ENCODE measurements at regions not wholly inside any gene's neighbourhood (a gene's known extent, or its start where the extent isn't known, plus 50 kb on each side); places are given as distances from the start of the nearest gene placed in this dataset.

GRCh38 chr12:75704208-75704607 lies 192.8 kb upstream of the KRR1 start:
- TF ChIP-seq POLR2AphosphoS5 (IDR thresholded peaks at IDR 0.05; ENCODE audit: low read depth, low read length) (no peak), POLR2A (IDR thresholded peaks at IDR 0.05; ENCODE audit: low read depth, low read length) (no peak)

Measured in GM12892 (cell line).